ENCODE measurements at regions not wholly inside any gene's neighbourhood (a gene's known extent, or its start where the extent isn't known, plus 50 kb on each side); places are given as distances from the start of the nearest gene placed in this dataset.
A peak's percentile ranks its signal among the peaks of the same experiment; 100 is the strongest.

- TF ChIP-seq L3MBTL2 (conservative IDR thresholded peaks at IDR 0.05) (no peak), BHLHE40 (IDR thresholded peaks at IDR 0.05; ENCODE audit: borderline replicate concordance) (no peak), FOXM1 (IDR thresholded peaks at IDR 0.05; ENCODE audit: borderline replicate concordance) (no peak), SUZ12 (IDR thresholded peaks at IDR 0.05) (no peak), LEF1 (IDR thresholded peaks at IDR 0.05; ENCODE audit: borderline replicate concordance) (no peak), ZNF384 (IDR thresholded peaks at IDR 0.05) (no peak), FOXK2 (IDR thresholded peaks at IDR 0.05) (no peak), SP1 (IDR thresholded peaks at IDR 0.05) (no peak), FOXA1 (IDR thresholded peaks at IDR 0.05) (no peak), ARNT (IDR thresholded peaks at IDR 0.05) (no peak), HDGF (IDR thresholded peaks at IDR 0.05; ENCODE audit: borderline replicate concordance) (no peak), ELF4 (IDR thresholded peaks at IDR 0.05) (no peak)
- TF ChIP-seq, protein P1, sequence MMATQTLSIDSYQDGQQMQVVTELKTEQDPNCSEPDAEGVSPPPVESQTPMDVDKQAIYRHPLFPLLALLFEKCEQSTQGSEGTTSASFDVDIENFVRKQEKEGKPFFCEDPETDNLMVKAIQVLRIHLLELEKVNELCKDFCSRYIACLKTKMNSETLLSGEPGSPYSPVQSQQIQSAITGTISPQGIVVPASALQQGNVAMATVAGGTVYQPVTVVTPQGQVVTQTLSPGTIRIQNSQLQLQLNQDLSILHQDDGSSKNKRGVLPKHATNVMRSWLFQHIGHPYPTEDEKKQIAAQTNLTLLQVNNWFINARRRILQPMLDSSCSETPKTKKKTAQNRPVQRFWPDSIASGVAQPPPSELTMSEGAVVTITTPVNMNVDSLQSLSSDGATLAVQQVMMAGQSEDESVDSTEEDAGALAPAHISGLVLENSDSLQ (IDR thresholded peaks at IDR 0.05) = no peak
- ChIA-PET POLR2A (no interaction called here), CTCF (interaction anchor here (0.6 kb wide), 1 partner anchor 226 kb away, joined by 3 read pairs; no protein-coding TSS in a partner anchor)
- no peak for DNase-seq (ENCODE audit: extremely low spot score)
These were observed 55.4 kb downstream of the XCL1 start for GRCh38 chr1:168631671-168632400.

- DNase-seq (ENCODE audit: extremely low spot score) = no peak
- TF ChIP-seq FOXM1 (IDR thresholded peaks at IDR 0.05; ENCODE audit: borderline replicate concordance) = no peak
- TF ChIP-seq TARDBP (IDR thresholded peaks at IDR 0.05) = no peak
- no peak for TF ChIP-seq L3MBTL2 (conservative IDR thresholded peaks at IDR 0.05)
- TF ChIP-seq ARNT (IDR thresholded peaks at IDR 0.05) = no peak
- TF ChIP-seq, protein P1 (IDR thresholded peaks at IDR 0.05) = no peak
- no peak for TF ChIP-seq CTBP1 (IDR thresholded peaks at IDR 0.05; ENCODE audit: borderline replicate concordance)
- no peak for TF ChIP-seq ELF4 (IDR thresholded peaks at IDR 0.05)
- ChIA-PET POLR2A (no interaction called here), CTCF (interaction anchor here (0.7 kb wide), 1 partner anchor 25 kb away, joined by 3 read pairs; no protein-coding TSS in a partner anchor)
These were observed 58.6 kb downstream of the XCL1 start for GRCh38 chr1:168634951-168635532.

GRCh38 chr1:168636200-168636599 is 59.8 kb downstream of the XCL1 start:
- TF ChIP-seq FOXK2 (IDR thresholded peaks at IDR 0.05) = no peak
- TF ChIP-seq SP1 (IDR thresholded peaks at IDR 0.05) = no peak
- no peak for TF ChIP-seq LEF1 (IDR thresholded peaks at IDR 0.05; ENCODE audit: borderline replicate concordance)
- no peak for TF ChIP-seq TARDBP (IDR thresholded peaks at IDR 0.05)
- no peak for DNase-seq (ENCODE audit: extremely low spot score)
- CTCF ChIA-PET = interaction anchor here (0.6 to 3.1 kb wide), 3 partner anchors 13 to 127 kb away, joined by 3 to 16 read pairs (median 4); no protein-coding TSS in a partner anchor
- POLR2A ChIA-PET = no interaction called here

DNA sequence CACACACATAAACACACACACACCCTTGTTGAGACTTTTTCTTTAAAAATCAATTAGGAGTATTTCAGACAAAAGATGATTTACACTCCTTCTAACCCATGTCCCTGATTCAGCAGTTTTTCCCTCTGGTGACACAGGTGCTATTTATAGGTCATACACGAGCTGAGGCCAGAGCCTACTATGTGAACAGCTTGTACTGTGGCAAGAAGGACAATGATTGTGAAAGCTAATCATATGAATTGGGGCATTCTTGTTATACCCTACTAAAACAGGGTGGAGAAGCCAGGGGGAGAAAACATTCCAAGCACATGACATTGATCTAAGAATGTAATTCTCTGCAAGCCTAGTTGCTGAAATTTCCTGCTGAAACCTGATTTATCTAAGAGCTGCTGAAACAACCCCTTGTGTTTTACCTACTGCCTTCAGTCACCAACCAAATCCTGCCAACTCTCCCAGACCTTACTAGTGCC is 60.3 kb downstream of the XCL1 start:
- no peak for TF ChIP-seq FOXM1 (IDR thresholded peaks at IDR 0.05; ENCODE audit: borderline replicate concordance)
- TF ChIP-seq BHLHE40 (IDR thresholded peaks at IDR 0.05; ENCODE audit: borderline replicate concordance) = no peak
- TF ChIP-seq HDGF (IDR thresholded peaks at IDR 0.05; ENCODE audit: borderline replicate concordance) = no peak
- no peak for TF ChIP-seq ELF4 (IDR thresholded peaks at IDR 0.05)
- no peak for TF ChIP-seq FOXK2 (IDR thresholded peaks at IDR 0.05)
- TF ChIP-seq ZNF384 (IDR thresholded peaks at IDR 0.05) = no peak
- TF ChIP-seq SUZ12 (IDR thresholded peaks at IDR 0.05) = no peak
- CTCF ChIA-PET = interaction anchor here (0.6 to 3.1 kb wide), 5 partner anchors 13 to 806 kb away, joined by 3 to 16 read pairs (median 4); no protein-coding TSS in a partner anchor
- DNase-seq (ENCODE audit: extremely low spot score) = no peak
- POLR2A ChIA-PET = no interaction called here

DNA sequence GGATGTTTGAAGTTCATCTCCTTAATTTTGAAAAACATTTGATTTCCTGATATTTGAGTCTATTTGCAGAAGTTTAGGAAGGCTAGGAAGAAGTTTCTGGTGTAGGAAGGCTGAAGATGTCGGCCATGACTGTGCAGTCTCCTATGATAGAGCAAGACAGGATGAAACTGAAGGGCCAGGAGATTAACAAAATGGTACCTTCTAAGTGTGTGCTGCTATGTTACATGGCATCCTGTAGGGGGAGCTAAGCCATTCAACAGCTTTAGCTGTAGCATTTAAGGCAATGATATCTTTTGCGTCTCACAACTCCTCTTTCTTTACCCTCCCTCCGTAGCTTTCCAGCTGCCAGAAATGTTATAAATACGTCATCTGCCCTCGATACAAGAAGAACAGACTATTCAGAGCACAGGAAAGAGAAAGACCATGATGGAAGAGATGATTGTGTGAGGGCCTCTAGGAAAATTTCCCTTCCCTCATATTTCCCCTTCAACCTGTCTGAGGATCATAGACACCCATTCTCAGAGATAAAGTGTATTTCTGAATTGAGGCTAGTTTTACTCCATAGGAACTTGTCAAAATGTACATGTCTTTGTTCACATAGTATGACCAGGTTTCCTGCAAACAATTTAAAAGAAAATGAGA is 61.1 kb downstream of the XCL1 start:
- TF ChIP-seq L3MBTL2 (conservative IDR thresholded peaks at IDR 0.05) (no peak), FOXM1 (IDR thresholded peaks at IDR 0.05; ENCODE audit: borderline replicate concordance) (no peak), BHLHE40 (IDR thresholded peaks at IDR 0.05; ENCODE audit: borderline replicate concordance) (no peak), ELF4 (IDR thresholded peaks at IDR 0.05) (no peak), TARDBP (IDR thresholded peaks at IDR 0.05) (no peak), LEF1 (IDR thresholded peaks at IDR 0.05; ENCODE audit: borderline replicate concordance) (no peak), ZNF384 (IDR thresholded peaks at IDR 0.05) (no peak)
- ChIA-PET CTCF (interaction anchor here (0.6 to 3.1 kb wide), 5 partner anchors 12 to 806 kb away, joined by 3 to 16 read pairs (median 3); no protein-coding TSS in a partner anchor), POLR2A (no interaction called here)
- peak; percentile 70 for DNase-seq (ENCODE audit: extremely low spot score)

GRCh38 chr1:168638884-168639283 is 62.5 kb downstream of the XCL1 start:
- TF ChIP-seq ELF4 (IDR thresholded peaks at IDR 0.05) (no peak), ZNF384 (IDR thresholded peaks at IDR 0.05) (no peak), CTBP1 (IDR thresholded peaks at IDR 0.05; ENCODE audit: borderline replicate concordance) (no peak), FOXK2 (IDR thresholded peaks at IDR 0.05) (no peak), LEF1 (IDR thresholded peaks at IDR 0.05; ENCODE audit: borderline replicate concordance) (no peak), NFRKB (IDR thresholded peaks at IDR 0.05) (no peak), BHLHE40 (IDR thresholded peaks at IDR 0.05; ENCODE audit: borderline replicate concordance) (no peak), FOXA1 (IDR thresholded peaks at IDR 0.05) (no peak), ARNT (IDR thresholded peaks at IDR 0.05) (no peak), TARDBP (IDR thresholded peaks at IDR 0.05) (no peak), HDGF (IDR thresholded peaks at IDR 0.05; ENCODE audit: borderline replicate concordance) (no peak), SUZ12 (IDR thresholded peaks at IDR 0.05) (no peak), FOXM1 (IDR thresholded peaks at IDR 0.05; ENCODE audit: borderline replicate concordance) (no peak), SP1 (IDR thresholded peaks at IDR 0.05) (no peak)
- TF ChIP-seq, protein P1 (IDR thresholded peaks at IDR 0.05) = no peak
- no peak for DNase-seq (ENCODE audit: extremely low spot score)
- ChIA-PET CTCF (no interaction called here), POLR2A (no interaction called here)

All from HEK293T (cell line).